Neuronal stem cell (in vitro differentiated cells): ENCODE measurements at regions not wholly inside any gene's neighbourhood (a gene's known extent, or its start where the extent isn't known, plus 50 kb on each side); places are given as distances from the start of the nearest gene placed in this dataset.

Source experiments
- DNase-seq: peaks from one replicate; pipeline ENCODE4 v3.0.0-alpha.2; 2013; ENCODE audit warnings: low spot score
- H2AFZ ChIP-seq: one replicate; pipeline ENCODE4 v1.6.1; 2013; ENCODE audit warnings: mild to moderate bottlenecking, low read length, inconsistent platforms
- H2AK5ac ChIP-seq: 2 replicates; pipeline ENCODE4 v1.6.1; 2013; ENCODE audit warnings: low read depth, mild to moderate bottlenecking, inconsistent platforms, low read length, moderate library complexity, mixed read lengths
- H2BK120ac ChIP-seq: 2 replicates; pipeline ENCODE4 v1.6.1; 2013; ENCODE audit warnings: low read depth, mild to moderate bottlenecking, inconsistent platforms, low read length, moderate library complexity, mixed read lengths
- H2BK12ac ChIP-seq: one replicate; pipeline ENCODE4 v1.6.1; 2013; ENCODE audit warnings: low read length, inconsistent platforms
- H2BK15ac ChIP-seq: 2 replicates; pipeline ENCODE4 v1.6.1; 2013; ENCODE audit warnings: mild to moderate bottlenecking, low read length, inconsistent platforms, mixed read lengths
- H2BK5ac ChIP-seq: one replicate; pipeline ENCODE4 v1.6.1; 2013; ENCODE audit warnings: inconsistent platforms, mild to moderate bottlenecking, low read length, moderate library complexity
- H3K14ac ChIP-seq: one replicate; pipeline ENCODE4 v1.6.1; 2013; ENCODE audit warnings: low read length, inconsistent platforms
- H3K18ac ChIP-seq: 2 replicates; pipeline ENCODE4 v1.6.1; 2013; ENCODE audit warnings: low read length, inconsistent platforms
- H3K23ac ChIP-seq: 2 replicates; pipeline ENCODE4 v1.6.1; 2013; ENCODE audit warnings: low read depth, mild to moderate bottlenecking, mixed read lengths, low read length, inconsistent platforms; ENCODE audit not compliant: poor library complexity
- H3K27ac ChIP-seq: replicated peaks from 3 replicates; pipeline ENCODE4 v1.5.1; 2013; ENCODE audit warnings: low read length, inconsistent platforms
- H3K27me3 ChIP-seq, 3 experiments: 2 replicates each; pipeline ENCODE4 v1.6.1; 2013; ENCODE audit warnings: low read length in 3 of 3, mild to moderate bottlenecking in 2 of 3, inconsistent platforms in 1 of 3, low read depth in 1 of 3, mixed read lengths in 1 of 3, moderate library complexity in 1 of 3; ENCODE audit not compliant: control insufficient read depth in 3 of 3, insufficient read depth in 3 of 3
- H3K36me3 ChIP-seq, 2 donors: replicated peaks in 1 of 2; 2 replicates each; pipeline ENCODE4 v1.6.1; 2013; ENCODE audit warnings: low read length in 2 of 2; ENCODE audit not compliant: control insufficient read depth in 2 of 2, insufficient read depth in 2 of 2
- H3K4ac ChIP-seq: 2 replicates; pipeline ENCODE4 v1.6.1; 2013; ENCODE audit warnings: inconsistent platforms, mild to moderate bottlenecking, low read length, moderate library complexity
- H3K4me1 ChIP-seq, 2 donors: 1 replicate in 1 of 2; 2 replicates in 1 of 2; pipeline ENCODE4 v1.6.1; 2013; ENCODE audit warnings: low read length in 2 of 2, low read depth in 1 of 2; ENCODE audit not compliant: control insufficient read depth in 2 of 2, insufficient read depth in 1 of 2
- H3K4me2 ChIP-seq: one replicate; pipeline ENCODE4 v1.6.1; 2013; ENCODE audit warnings: mild to moderate bottlenecking, low read length, inconsistent platforms; ENCODE audit not compliant: insufficient read depth, poor library complexity, severe bottlenecking
- H3K4me3 ChIP-seq, 2 donors: 2 replicates each; pipeline ENCODE4 v1.5.1; 2013; ENCODE audit warnings: low read length in 2 of 2, mild to moderate bottlenecking in 2 of 2, inconsistent platforms in 1 of 2, moderate library complexity in 1 of 2
- H3K79me1 ChIP-seq: one replicate; pipeline ENCODE4 v1.6.1; 2013; ENCODE audit warnings: low read depth, mild to moderate bottlenecking, inconsistent platforms, low read length, moderate library complexity
- H3K9ac ChIP-seq: one replicate; pipeline ENCODE4 v1.6.1; 2013; ENCODE audit warnings: mild to moderate bottlenecking, low read depth, low read length, inconsistent platforms; ENCODE audit not compliant: poor library complexity
- H3K9me3 ChIP-seq, 2 donors: replicated peaks in 1 of 2; 2 replicates each; pipeline versions ENCODE3 to v1.6.1; 2013; ENCODE audit warnings: low read length in 2 of 2, mild to moderate bottlenecking in 2 of 2, inconsistent platforms in 1 of 2, low read depth in 1 of 2, mixed read lengths in 1 of 2, moderate library complexity in 1 of 2; ENCODE audit not compliant: control insufficient read depth in 2 of 2, insufficient read depth in 1 of 2
- H4K8ac ChIP-seq: one replicate; pipeline ENCODE4 v1.6.1; 2013; ENCODE audit warnings: low read depth, mild to moderate bottlenecking, inconsistent platforms, low read length, moderate library complexity
- H4K91ac ChIP-seq: one replicate; pipeline ENCODE4 v1.6.1; 2013; ENCODE audit warnings: low read length, low read depth, mild to moderate bottlenecking, inconsistent platforms; ENCODE audit not compliant: poor library complexity
- WGBS, 2 donors: extraction: QIAGEN DNeasy Blood & Tissue Kit; methylation state at CpG; one replicate each; pipeline ENCODE4 v1.1.7; 2013; ENCODE audit warnings: missing lambda C conversion rate in 2 of 2, mixed read lengths in 1 of 2; ENCODE audit not compliant: insufficient read length in 2 of 2, insufficient replicate concordance in 1 of 2; ENCODE audit errors: extremely low coverage in 2 of 2; 5-methylcytosine and 5-hydroxymethylcytosine counted together

- H3K27me3 ChIP-seq: no peaks in the 10 kb centered on the region
- H4K91ac ChIP-seq: no peak overlapping the region
- no peaks in the 10 kb centered on the region for H3K79me1 ChIP-seq
- H3K4me3 ChIP-seq: no peak overlapping the region
- H3K36me3 ChIP-seq: no peaks in the 10 kb centered on the region
- H2BK5ac ChIP-seq: no peak overlapping the region
- H3K4me1 ChIP-seq: no peaks in the 10 kb centered on the region
- H2BK120ac ChIP-seq: no peak overlapping the region
- H2AFZ ChIP-seq: no peak overlapping the region
- no peak overlapping the region for H2BK12ac ChIP-seq
- no peak overlapping the region for H3K14ac ChIP-seq
- no peak overlapping the region for H3K18ac ChIP-seq
- H2BK15ac ChIP-seq: no peak overlapping the region
- H3K4me2 ChIP-seq: no peak overlapping the region
- H3K9me3 ChIP-seq: peaks cover 0 to 2% of the 10 kb centered on the region in 2 donors
- no peak overlapping the region for H3K9ac ChIP-seq
- no CpG with 5 or more reads among the region's 3 CpGs for whole genome bisulfite sequencing, 2 donors
- no peak overlapping the region for H3K27ac ChIP-seq
- no peak overlapping the region for H2AK5ac ChIP-seq
- H4K8ac ChIP-seq: no peak overlapping the region
- H3K4ac ChIP-seq: no peak overlapping the region
- no peak for DNase-seq
- no peak overlapping the region for H3K23ac ChIP-seq
Measured at GRCh38 chr19:13583114-13583513, 76.8 kb upstream of the CACNA1A start.

- peaks cover 3 to 8% of the 10 kb centered on the region in 2 donors for H3K9me3 ChIP-seq
- no peak overlapping the region for H3K4ac ChIP-seq
- H3K27me3 ChIP-seq: no peaks in the 10 kb centered on the region
- no peak overlapping the region for H3K9ac ChIP-seq
- no peak overlapping the region for H3K4me3 ChIP-seq
- H2BK12ac ChIP-seq: no peak overlapping the region
- no peak overlapping the region for H2AFZ ChIP-seq
- H4K8ac ChIP-seq: no peak overlapping the region
- WGBS, 2 donors: no CpG with 5 or more reads among the region's 9 CpGs
- no peak overlapping the region for H3K18ac ChIP-seq
- H2BK120ac ChIP-seq: no peak overlapping the region
- H3K14ac ChIP-seq: no peak overlapping the region
- no peak overlapping the region for H3K23ac ChIP-seq
- no peaks in the 10 kb centered on the region for H3K4me1 ChIP-seq
- no peak overlapping the region for H3K27ac ChIP-seq
- no peaks in the 10 kb centered on the region for H3K79me1 ChIP-seq
- H2AK5ac ChIP-seq: no peak overlapping the region
- H2BK5ac ChIP-seq: no peak overlapping the region
- no peak overlapping the region for H4K91ac ChIP-seq
- DNase-seq: no peak
- H3K36me3 ChIP-seq: no peaks in the 10 kb centered on the region
- no peak overlapping the region for H2BK15ac ChIP-seq
- H3K4me2 ChIP-seq: no peak overlapping the region
Measured at GRCh38 chr19:13581576-13581975, 75.3 kb upstream of the CACNA1A start.

GRCh38 chr19:13579388-13580060 is 73.2 kb upstream of the CACNA1A start:
- no peak overlapping the region for H2BK5ac ChIP-seq
- H3K4me2 ChIP-seq: no peak overlapping the region
- no peak overlapping the region for H2BK120ac ChIP-seq
- no peaks in the 10 kb centered on the region for H3K36me3 ChIP-seq
- H2AFZ ChIP-seq: no peak overlapping the region
- no peak overlapping the region for H3K27ac ChIP-seq
- H2BK12ac ChIP-seq: no peak overlapping the region
- no CpG with 5 or more reads among the region's 7 CpGs for WGBS, 2 donors
- H3K18ac ChIP-seq: no peak overlapping the region
- no peak overlapping the region for H3K4ac ChIP-seq
- no peak overlapping the region for H4K91ac ChIP-seq
- H2AK5ac ChIP-seq: no peak overlapping the region
- no peaks in the 10 kb centered on the region for H3K4me1 ChIP-seq
- H3K79me1 ChIP-seq: no peaks in the 10 kb centered on the region
- no peak for DNase-seq
- H3K9ac ChIP-seq: no peak overlapping the region
- no peak overlapping the region for H3K23ac ChIP-seq
- no peak overlapping the region for H2BK15ac ChIP-seq
- H3K27me3 ChIP-seq: no peaks in the 10 kb centered on the region
- H3K14ac ChIP-seq: no peak overlapping the region
- no peak overlapping the region for H4K8ac ChIP-seq
- H3K9me3 ChIP-seq: peaks cover 4 to 8% of the 10 kb centered on the region in 2 donors
- no peak overlapping the region for H3K4me3 ChIP-seq

- Histone ChIP-seq H2BK12ac (no peak overlapping the region), H3K23ac (no peak overlapping the region), H2BK15ac (no peak overlapping the region), H3K4me2 (no peak overlapping the region), H3K4ac (no peak overlapping the region), H2BK5ac (no peak overlapping the region), H3K4me1 (no peaks in the 10 kb centered on the region), H3K36me3 (no peaks in the 10 kb centered on the region), H2AK5ac (no peak overlapping the region), H3K14ac (no peak overlapping the region), H4K8ac (no peak overlapping the region), H3K27ac (no peak overlapping the region), H3K9me3 (peaks cover 4 to 8% of the 10 kb centered on the region in 2 donors), H2AFZ (no peak overlapping the region), H4K91ac (no peak overlapping the region), H3K18ac (no peak overlapping the region), H3K9ac (no peak overlapping the region), H3K79me1 (no peaks in the 10 kb centered on the region), H3K27me3 (no peaks in the 10 kb centered on the region), H3K4me3 (no peak overlapping the region), H2BK120ac (no peak overlapping the region)
- no CpG with 5 or more reads among the region's 2 CpGs for WGBS, 2 donors
- no peak for DNase-seq
Measured at GRCh38 chr19:13576726-13577125, 70.4 kb upstream of the CACNA1A start.
